ENCODE measurements at regions not wholly inside any gene's neighbourhood (a gene's known extent, or its start where the extent isn't known, plus 50 kb on each side); places are given as distances from the start of the nearest gene placed in this dataset.

DNA sequence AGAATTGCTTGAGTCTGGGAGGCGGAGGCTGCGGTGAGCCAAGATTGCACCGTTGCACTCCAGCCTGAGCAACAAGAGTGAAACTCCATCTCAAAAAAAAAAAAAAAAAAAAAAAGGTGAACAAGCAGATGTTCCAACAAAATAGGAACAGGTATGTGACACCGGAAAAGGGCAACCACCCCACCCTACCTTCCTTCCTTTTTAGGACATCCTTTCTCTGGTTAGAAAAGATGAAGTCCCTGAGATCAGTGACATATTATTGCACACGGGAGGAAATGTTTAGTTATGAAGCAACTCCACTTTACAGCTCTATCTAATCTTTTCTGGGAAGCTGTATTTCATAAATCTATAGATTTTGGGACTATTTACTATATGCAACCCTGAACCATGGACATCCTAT lies 114.2 kb upstream of the MON1B start:
- no peak for DNase-seq
- peaks cover 0 to 2% of the 10 kb centered on the region in 2 donors for H3K27me3 Mint-ChIP-seq
- no peak overlapping the region for H3K27ac Mint-ChIP-seq
- Histone ChIP-seq H3K36me3 (ENCODE audit: insufficient read depth, low read length) (no peaks in the 10 kb centered on the region), H3K27ac (ENCODE audit: low read depth, low read length) (no peak overlapping the region), H3K4me3 (ENCODE audit: low read length) (no peak overlapping the region), H3K4me1 (ENCODE audit: insufficient read depth, low read length) (no peaks in the 10 kb centered on the region), H3K9me3 (ENCODE audit: low read length) (no peaks in the 10 kb centered on the region), H3K27me3 (ENCODE audit: insufficient read depth, low read length, poor library complexity, severe bottlenecking) (no peaks in the 10 kb centered on the region)
- ChIA-PET CTCF (no interaction called here), POLR2A (no interaction called here)
- H3K36me3 Mint-ChIP-seq: no peaks in the 10 kb centered on the region
- no peak overlapping the region for H3K4me3 Mint-ChIP-seq
- peaks cover 0 to 2% (median 0%) of the 10 kb centered on the region in 5 donors for H3K9me3 Mint-ChIP-seq
- no peaks in the 10 kb centered on the region for H3K4me1 Mint-ChIP-seq

DNA sequence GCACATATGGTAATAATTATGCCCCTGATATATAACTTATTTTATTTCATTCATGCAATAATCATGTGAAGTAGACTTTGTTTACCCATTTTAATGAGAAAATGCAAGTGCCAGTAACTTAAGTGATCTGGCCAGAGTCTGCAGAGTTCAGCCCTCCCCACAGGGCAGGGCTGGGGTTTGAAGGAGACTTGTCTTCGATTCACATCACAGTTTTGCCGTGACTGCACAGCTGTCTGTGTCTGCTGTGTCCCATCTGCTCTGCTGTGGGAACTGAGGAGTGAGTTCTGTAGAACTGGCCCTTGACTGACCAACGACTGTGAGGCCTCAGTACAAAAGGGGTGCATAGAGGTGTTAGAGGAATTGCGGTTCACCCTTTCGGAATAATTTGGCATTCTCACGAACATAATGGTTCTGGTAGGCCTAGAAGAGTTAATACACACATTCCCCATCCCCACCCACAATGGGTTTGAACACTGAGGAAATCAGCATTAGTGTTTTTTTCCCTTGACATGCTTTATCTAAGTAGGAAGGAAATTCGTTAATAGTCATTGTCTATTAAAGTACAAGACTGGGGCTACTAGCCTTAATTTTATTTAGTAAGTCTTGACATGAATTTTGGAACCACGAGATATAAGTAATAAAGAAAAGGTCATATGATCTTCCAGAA lies 113.6 kb upstream of the MON1B start:
- ChIA-PET CTCF (interaction anchor here (1.8 kb wide), 1 partner anchor 17 kb away, joined by 3 read pairs; no protein-coding TSS in a partner anchor), POLR2A (no interaction called here)
- Histone ChIP-seq H3K27ac (ENCODE audit: low read depth, low read length) (no peak overlapping the region), H3K4me1 (ENCODE audit: insufficient read depth, low read length) (no peaks in the 10 kb centered on the region), H3K9me3 (ENCODE audit: low read length) (no peaks in the 10 kb centered on the region), H3K27me3 (ENCODE audit: insufficient read depth, low read length, poor library complexity, severe bottlenecking) (no peaks in the 10 kb centered on the region), H3K4me3 (ENCODE audit: low read length) (no peak overlapping the region), H3K36me3 (ENCODE audit: insufficient read depth, low read length) (no peaks in the 10 kb centered on the region)
- H3K36me3 Mint-ChIP-seq: no peaks in the 10 kb centered on the region
- no peaks in the 10 kb centered on the region for H3K4me1 Mint-ChIP-seq
- peaks cover 0 to 2% of the 10 kb centered on the region in 2 donors for H3K27me3 Mint-ChIP-seq
- no peak overlapping the region for H3K27ac Mint-ChIP-seq
- H3K9me3 Mint-ChIP-seq: peaks cover 0 to 2% (median 0%) of the 10 kb centered on the region in 5 donors
- DNase-seq: no peak
- no peak overlapping the region for H3K4me3 Mint-ChIP-seq

DNA sequence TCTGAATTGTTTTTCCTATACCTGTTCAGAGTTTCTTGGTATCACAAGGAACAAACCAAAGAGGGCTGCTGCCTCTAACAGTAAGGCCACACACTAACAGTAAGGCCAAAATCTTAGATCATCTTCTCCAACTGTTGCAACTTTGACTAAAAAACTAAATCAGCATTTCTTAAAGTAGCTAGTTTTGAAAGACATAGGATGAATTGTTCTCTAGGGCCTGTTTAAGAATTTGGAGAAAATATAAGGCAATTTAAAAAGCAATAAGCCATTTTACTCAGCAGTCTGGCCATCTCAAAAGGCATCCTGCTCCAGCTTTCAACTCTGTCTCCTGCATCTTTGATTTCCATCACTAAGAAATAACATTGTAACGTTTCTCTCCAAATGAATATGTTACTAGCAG lies 105.0 kb upstream of the MON1B start:
- no peaks in the 10 kb centered on the region for H3K27me3 ChIP-seq (ENCODE audit: insufficient read depth, low read length, poor library complexity, severe bottlenecking)
- no peaks in the 10 kb centered on the region for H3K9me3 Mint-ChIP-seq
- no peaks in the 10 kb centered on the region for H3K36me3 ChIP-seq (ENCODE audit: insufficient read depth, low read length)
- no peak overlapping the region for H3K27ac Mint-ChIP-seq
- no peak for DNase-seq
- H3K27me3 Mint-ChIP-seq: peaks cover 0 to 2% of the 10 kb centered on the region in 2 donors
- H3K4me1 Mint-ChIP-seq: no peaks in the 10 kb centered on the region
- POLR2A ChIA-PET: no interaction called here
- no peaks in the 10 kb centered on the region for H3K4me1 ChIP-seq (ENCODE audit: insufficient read depth, low read length)
- CTCF ChIA-PET: no interaction called here
- no peak overlapping the region for H3K27ac ChIP-seq (ENCODE audit: low read depth, low read length)
- no peak overlapping the region for H3K4me3 ChIP-seq (ENCODE audit: low read length)
- H3K4me3 Mint-ChIP-seq: no peak overlapping the region
- no peaks in the 10 kb centered on the region for H3K9me3 ChIP-seq (ENCODE audit: low read length)
- no peaks in the 10 kb centered on the region for H3K36me3 Mint-ChIP-seq

GRCh38 chr16:77090062-77090461 lies 100.9 kb upstream of the MON1B start:
- Histone ChIP-seq H3K36me3 (ENCODE audit: insufficient read depth, low read length) (no peaks in the 10 kb centered on the region), H3K9me3 (ENCODE audit: low read length) (no peaks in the 10 kb centered on the region), H3K27me3 (ENCODE audit: insufficient read depth, low read length, poor library complexity, severe bottlenecking) (no peaks in the 10 kb centered on the region), H3K4me3 (ENCODE audit: low read length) (no peak overlapping the region), H3K4me1 (ENCODE audit: insufficient read depth, low read length) (no peaks in the 10 kb centered on the region), H3K27ac (ENCODE audit: low read depth, low read length) (no peak overlapping the region)
- ChIA-PET POLR2A (no interaction called here), CTCF (no interaction called here)
- Mint-ChIP-seq H3K27ac (no peak overlapping the region), H3K4me3 (no peak overlapping the region), H3K27me3 (peaks cover 0 to 7% of the 10 kb centered on the region in 2 donors), H3K36me3 (no peaks in the 10 kb centered on the region), H3K4me1 (no peaks in the 10 kb centered on the region), H3K9me3 (no peaks in the 10 kb centered on the region)
- DNase-seq: no peak

DNA sequence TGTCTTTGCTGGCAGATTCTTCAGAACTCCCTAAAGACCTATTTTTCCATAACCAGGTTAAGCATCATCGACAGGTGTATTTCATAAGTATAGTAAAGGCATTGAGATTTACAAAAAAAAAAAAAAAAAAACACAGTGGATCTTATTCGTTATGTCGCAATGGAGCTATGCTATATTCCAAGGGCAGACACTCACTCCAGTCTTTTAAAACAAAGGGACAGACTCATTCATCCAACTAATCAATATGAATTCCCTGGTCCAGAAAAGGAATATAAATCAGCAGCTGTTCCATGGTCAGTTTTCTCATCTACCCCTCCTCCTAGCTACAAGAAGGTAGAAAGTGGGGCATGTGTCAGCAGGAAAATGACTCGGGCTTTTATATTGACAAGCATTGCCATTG lies 97.7 kb upstream of the MON1B start:
- no peaks in the 10 kb centered on the region for H3K36me3 ChIP-seq (ENCODE audit: insufficient read depth, low read length)
- H3K4me3 ChIP-seq (ENCODE audit: low read length): no peak overlapping the region
- H3K9me3 ChIP-seq (ENCODE audit: low read length): no peaks in the 10 kb centered on the region
- Mint-ChIP-seq H3K4me3 (no peak overlapping the region), H3K36me3 (no peaks in the 10 kb centered on the region), H3K9me3 (no peaks in the 10 kb centered on the region), H3K27ac (no peak overlapping the region), H3K4me1 (no peaks in the 10 kb centered on the region), H3K27me3 (peaks cover 0 to 7% of the 10 kb centered on the region in 2 donors)
- DNase-seq: no peak
- CTCF ChIA-PET: no interaction called here
- H3K27me3 ChIP-seq (ENCODE audit: insufficient read depth, low read length, poor library complexity, severe bottlenecking): no peaks in the 10 kb centered on the region
- no peak overlapping the region for H3K27ac ChIP-seq (ENCODE audit: low read depth, low read length)
- POLR2A ChIA-PET: no interaction called here
- no peaks in the 10 kb centered on the region for H3K4me1 ChIP-seq (ENCODE audit: insufficient read depth, low read length)

GRCh38 chr16:77093999-77094398 lies 97.0 kb upstream of the MON1B start:
- Mint-ChIP-seq H3K27me3 (peaks cover 0 to 7% of the 10 kb centered on the region in 2 donors), H3K4me3 (no peak overlapping the region), H3K4me1 (no peaks in the 10 kb centered on the region), H3K9me3 (no peaks in the 10 kb centered on the region), H3K27ac (no peak overlapping the region), H3K36me3 (no peaks in the 10 kb centered on the region)
- Histone ChIP-seq H3K36me3 (ENCODE audit: insufficient read depth, low read length) (no peaks in the 10 kb centered on the region), H3K4me1 (ENCODE audit: insufficient read depth, low read length) (no peaks in the 10 kb centered on the region), H3K4me3 (ENCODE audit: low read length) (no peak overlapping the region), H3K9me3 (ENCODE audit: low read length) (no peaks in the 10 kb centered on the region), H3K27me3 (ENCODE audit: insufficient read depth, low read length, poor library complexity, severe bottlenecking) (no peaks in the 10 kb centered on the region), H3K27ac (ENCODE audit: low read depth, low read length) (no peak overlapping the region)
- CTCF ChIA-PET: interaction anchor here (1.3 kb wide), 1 partner anchor 16 kb away, joined by 3 read pairs; no protein-coding TSS in a partner anchor
- no peak for DNase-seq
- POLR2A ChIA-PET: no interaction called here

GRCh38 chr16:77111056-77111565 lies 79.9 kb upstream of the MON1B start:
- Histone ChIP-seq H3K27ac (ENCODE audit: low read depth, low read length) (no peak overlapping the region), H3K36me3 (ENCODE audit: insufficient read depth, low read length) (no peaks in the 10 kb centered on the region), H3K4me3 (ENCODE audit: low read length) (no peak overlapping the region), H3K4me1 (ENCODE audit: insufficient read depth, low read length) (no peaks in the 10 kb centered on the region), H3K27me3 (ENCODE audit: insufficient read depth, low read length, poor library complexity, severe bottlenecking) (no peaks in the 10 kb centered on the region), H3K9me3 (ENCODE audit: low read length) (no peaks in the 10 kb centered on the region)
- no peak overlapping the region for H3K4me3 Mint-ChIP-seq
- peaks cover 0 to 2% (median 0%) of the 10 kb centered on the region in 5 donors for H3K9me3 Mint-ChIP-seq
- H3K27me3 Mint-ChIP-seq: peaks cover 0 to 5% of the 10 kb centered on the region in 2 donors
- POLR2A ChIA-PET: no interaction called here
- H3K36me3 Mint-ChIP-seq: no peaks in the 10 kb centered on the region
- H3K4me1 Mint-ChIP-seq: no peaks in the 10 kb centered on the region
- no peak overlapping the region for H3K27ac Mint-ChIP-seq
- no peak for DNase-seq
- CTCF ChIA-PET: no interaction called here

DNA sequence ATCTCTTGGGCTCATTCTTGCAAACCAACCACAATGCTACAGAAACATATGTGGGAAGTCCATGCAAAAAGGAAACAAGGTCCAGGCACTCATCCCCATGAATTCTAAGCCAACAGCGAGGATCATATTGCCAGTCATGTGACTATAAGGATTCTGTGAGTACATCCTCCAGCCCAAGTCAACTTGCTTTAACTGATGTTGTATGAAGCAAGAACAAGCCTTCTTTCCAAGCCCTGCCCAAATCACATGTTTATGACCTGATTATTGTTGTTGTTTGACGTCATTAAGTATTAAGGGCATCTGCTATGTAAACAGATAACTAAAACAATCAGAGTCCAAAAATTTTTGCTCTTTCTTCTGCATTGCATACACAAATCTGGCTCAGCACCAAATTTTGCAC lies 78.2 kb upstream of the MON1B start:
- no peaks in the 10 kb centered on the region for H3K9me3 ChIP-seq (ENCODE audit: low read length)
- no peaks in the 10 kb centered on the region for H3K36me3 ChIP-seq (ENCODE audit: insufficient read depth, low read length)
- no peak overlapping the region for H3K27ac Mint-ChIP-seq
- H3K4me3 Mint-ChIP-seq: no peak overlapping the region
- ChIA-PET POLR2A (no interaction called here), CTCF (no interaction called here)
- no peaks in the 10 kb centered on the region for H3K27me3 ChIP-seq (ENCODE audit: insufficient read depth, low read length, poor library complexity, severe bottlenecking)
- DNase-seq: no peak
- H3K27ac ChIP-seq (ENCODE audit: low read depth, low read length): no peak overlapping the region
- no peak overlapping the region for H3K4me3 ChIP-seq (ENCODE audit: low read length)
- H3K27me3 Mint-ChIP-seq: peaks cover 3 to 5% of the 10 kb centered on the region in 2 donors
- H3K4me1 Mint-ChIP-seq: no peaks in the 10 kb centered on the region
- peaks cover 0 to 2% (median 0%) of the 10 kb centered on the region in 5 donors for H3K9me3 Mint-ChIP-seq
- H3K36me3 Mint-ChIP-seq: no peaks in the 10 kb centered on the region
- H3K4me1 ChIP-seq (ENCODE audit: insufficient read depth, low read length): no peaks in the 10 kb centered on the region
